ENCODE measurements at regions not wholly inside any gene's neighbourhood (a gene's known extent, or its start where the extent isn't known, plus 50 kb on each side); places are given as distances from the start of the nearest gene placed in this dataset.
"Not testable (repeated sequence)": the region's sequence is repeated elsewhere in the genome, so short reads cannot be mapped to it uniquely, and the experiment has no call there.

DNA sequence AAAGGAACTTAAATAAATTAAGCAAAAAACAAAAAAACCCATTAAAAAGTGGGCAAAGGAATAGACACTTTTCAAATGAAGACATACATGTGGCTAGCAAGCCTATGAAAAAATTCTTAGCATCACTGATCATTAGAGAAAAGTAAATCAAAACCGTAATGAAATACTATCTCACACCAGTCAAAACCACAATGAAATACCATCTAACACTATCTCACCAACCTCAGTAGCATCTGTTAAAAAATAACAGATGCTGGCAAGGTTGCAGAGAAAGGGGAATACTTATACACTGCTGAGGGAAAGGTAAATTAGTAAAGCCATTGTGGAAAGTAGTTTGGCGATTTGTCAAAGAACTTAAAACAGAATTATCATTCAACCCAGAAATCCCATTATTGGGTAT, 381.1 kb downstream of the FLRT2 start:
- no peak for DNase-seq

GRCh38 chr14:85909581-85909980, 379.6 kb downstream of the FLRT2 start:
- DNase-seq, result no peak

DNA sequence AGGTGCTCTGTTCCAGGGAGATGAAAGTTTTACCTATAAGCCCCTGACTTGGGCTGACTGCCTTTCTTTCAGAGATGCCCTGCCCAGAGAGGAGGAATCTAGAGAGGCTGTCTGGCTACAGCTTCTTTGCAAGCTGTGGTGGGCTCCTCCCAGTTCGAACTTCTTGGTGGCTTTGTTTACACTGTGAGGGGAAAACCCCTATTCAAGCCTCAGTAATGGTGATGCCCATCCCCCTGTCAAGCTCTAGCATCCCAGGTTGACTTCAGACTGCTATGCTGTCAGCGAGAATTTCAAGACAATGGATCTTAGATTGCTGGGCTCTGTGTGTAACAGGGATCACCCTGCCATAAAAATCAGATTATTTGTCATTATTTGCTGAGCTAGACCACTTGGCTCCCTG, 377.6 kb downstream of the FLRT2 start:
- DNase-seq, result no peak

DNA sequence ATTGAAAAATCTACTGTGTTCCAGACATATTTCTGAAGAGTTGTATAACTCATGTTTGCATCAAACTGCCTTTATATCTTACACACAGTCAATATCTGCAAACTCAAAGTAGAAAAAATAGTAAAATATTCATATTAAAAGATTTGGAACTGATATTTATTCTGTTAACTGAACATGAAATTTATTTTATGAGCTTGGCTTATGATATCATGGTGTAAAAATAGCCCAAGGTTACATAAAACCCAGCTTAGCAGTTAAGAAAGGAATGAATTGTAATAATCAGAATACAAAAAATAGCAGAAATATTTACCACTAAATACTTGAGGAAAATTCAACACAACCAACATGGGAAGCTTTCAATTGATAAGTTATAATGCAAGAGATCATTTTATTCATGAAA, 367.9 kb downstream of the FLRT2 start:
- DNase-seq, result no peak

DNA sequence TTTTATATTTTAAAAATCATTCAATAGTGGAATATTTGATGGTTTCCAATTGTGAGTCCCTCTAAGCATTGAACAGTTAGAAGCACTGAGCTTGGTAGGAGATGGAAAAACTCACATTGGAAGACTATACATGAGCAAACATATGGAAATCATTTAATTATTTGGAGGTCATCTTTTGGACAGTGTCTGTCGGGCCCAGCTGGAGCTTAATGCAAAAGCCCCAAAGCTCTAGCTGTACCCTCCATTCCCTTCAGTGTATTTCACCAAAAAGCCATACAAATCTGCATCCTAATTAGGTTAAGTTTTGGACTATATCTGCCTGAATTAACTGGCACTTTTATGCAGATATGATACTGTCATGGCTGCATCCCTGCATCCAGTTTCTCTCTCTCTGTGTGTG, 365.7 kb downstream of the FLRT2 start:
- DNase-seq, result no peak

DNA sequence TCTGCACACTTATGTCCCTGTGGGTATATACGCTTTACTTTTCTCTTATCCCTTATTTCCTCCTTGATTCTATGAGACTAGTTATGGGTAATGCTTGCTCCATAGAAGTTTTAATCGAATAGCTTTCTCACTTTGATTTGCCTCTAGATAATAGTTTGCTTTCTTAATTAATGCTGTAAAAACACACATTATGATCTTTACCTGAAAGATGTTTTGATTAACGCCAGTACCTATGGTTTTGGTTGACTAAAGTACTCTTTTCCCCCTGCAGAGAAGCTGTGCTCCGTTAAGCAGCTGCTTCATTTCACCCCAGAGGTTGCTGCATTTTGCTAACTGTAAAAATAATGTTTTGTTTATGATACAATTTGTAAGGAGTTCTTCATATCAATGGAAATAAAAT, 362.3 kb downstream of the FLRT2 start:
- DNase-seq, result no peak

GRCh38 chr14:85883966-85884365, 354.0 kb downstream of the FLRT2 start:
- DNase-seq, result no peak

DNA sequence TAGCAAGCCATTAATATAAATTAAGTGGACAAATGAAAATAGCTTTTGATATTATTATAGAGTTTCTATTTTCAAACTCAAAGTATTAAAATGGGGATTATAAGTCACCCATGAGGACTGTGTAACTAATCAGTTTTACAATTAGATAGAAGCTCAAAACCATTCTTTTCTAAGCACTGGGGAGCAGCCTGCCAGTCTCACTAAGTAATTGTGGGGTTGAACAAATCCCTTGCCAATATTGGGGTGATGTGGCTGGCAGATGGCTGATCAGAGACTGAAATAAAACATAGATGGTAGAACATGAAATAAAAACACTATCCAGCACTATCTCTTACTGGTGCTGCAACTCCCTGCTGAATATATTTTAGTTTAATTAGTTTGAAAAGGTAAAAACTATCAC, 353.2 kb downstream of the FLRT2 start:
- DNase-seq, result no peak

- no peak for DNase-seq
Measured at GRCh38 chr14:85881935-85882334, 352.0 kb downstream of the FLRT2 start.

DNA sequence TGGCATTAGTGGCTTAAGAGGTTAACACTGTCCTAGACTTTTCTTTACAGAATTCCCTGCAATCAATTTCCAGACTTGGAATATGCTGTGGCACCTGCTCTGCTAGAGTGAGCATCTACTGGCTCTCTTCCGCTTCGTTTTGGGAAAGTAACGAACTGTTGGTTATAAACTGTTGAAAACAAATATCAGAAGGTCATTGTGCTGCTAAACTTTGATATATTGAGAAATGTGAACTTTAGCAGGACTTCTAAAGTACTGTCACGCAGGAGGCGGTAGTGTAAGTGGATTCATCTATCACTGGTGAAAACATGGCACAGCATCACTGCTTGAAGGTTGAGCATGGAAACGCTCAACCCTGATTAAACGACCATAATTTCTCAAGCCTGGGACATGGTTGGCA, 348.9 kb downstream of the FLRT2 start:
- no peak for DNase-seq

GRCh38 chr14:85873006-85873405, 343.1 kb downstream of the FLRT2 start:
- DNase-seq, result no peak

DNA sequence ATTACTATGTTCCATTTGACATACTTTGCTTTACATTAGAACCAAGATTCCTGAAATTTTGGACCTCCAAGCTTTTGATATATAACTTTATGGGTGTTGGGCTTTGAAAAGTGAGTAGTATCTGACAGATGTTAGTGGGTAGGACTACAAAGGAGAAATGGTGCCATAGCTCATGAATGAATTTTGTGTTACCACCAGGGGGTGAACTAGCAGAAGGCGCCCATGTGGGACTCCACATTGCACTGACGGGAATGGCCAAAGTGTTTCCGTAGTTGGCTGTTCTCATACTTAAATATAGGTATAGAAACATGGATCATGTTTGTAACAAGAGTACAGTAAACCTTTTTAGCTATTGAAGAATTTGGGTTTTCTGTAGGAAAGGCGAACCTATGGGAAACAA, 337.5 kb downstream of the FLRT2 start:
- DNase-seq, result no peak

DNA sequence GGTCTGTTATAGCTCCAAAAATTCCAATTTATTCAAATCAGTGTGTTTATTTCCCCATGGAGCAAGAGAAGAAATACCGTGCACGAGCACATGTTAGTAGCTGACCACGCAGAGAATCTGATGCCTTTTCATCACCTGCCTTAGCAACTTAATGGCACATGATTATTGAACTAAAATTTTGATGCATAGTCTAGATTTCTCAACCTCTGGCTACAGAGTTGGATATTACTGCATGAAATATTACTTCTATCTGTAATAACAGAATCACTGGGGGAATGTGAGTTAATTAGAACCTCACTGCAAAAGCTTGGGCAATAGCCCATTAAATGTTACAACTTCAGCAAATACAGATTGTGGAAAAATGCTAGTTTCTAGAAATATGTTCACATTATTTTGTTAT, 335.8 kb downstream of the FLRT2 start:
- DNase-seq, result no peak

DNA sequence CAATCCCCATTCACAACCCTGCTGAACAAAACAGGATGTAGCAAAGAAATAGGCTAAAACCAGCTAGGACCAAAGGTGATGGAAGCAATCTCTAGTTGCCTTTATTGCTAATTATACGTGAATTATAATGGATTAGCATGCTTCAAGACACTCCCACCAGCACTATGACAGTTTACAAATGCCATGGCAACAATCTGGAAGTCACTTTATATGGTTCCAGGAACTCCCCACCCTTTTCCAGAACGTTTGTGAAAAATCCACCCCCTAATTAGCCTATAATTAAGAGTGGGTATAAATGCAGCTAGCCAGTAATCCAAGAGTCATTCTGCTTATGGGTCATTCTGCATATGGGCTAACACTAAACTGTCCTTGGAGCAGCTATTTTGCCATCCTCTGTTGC, 328.7 kb downstream of the FLRT2 start:
- no peak for DNase-seq

DNA sequence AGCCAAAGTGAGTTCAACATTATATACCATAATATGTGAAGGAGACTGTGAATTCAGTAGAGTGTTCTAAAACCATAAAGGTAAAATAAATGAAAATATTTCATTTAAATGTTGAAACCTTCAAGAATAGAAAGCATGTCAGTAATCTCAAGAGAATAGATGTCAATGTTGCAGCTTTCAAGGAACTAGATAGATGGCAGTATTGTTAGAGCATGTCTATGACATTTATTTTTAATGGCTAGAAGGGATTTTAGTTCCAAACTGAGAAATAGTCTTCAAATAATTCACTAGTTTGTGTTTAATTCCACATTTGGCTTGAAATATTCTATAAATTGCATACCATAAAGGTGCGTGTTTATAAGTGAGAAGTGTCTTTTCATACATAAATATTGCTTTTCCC, 326.5 kb downstream of the FLRT2 start:
- no peak for DNase-seq

DNA sequence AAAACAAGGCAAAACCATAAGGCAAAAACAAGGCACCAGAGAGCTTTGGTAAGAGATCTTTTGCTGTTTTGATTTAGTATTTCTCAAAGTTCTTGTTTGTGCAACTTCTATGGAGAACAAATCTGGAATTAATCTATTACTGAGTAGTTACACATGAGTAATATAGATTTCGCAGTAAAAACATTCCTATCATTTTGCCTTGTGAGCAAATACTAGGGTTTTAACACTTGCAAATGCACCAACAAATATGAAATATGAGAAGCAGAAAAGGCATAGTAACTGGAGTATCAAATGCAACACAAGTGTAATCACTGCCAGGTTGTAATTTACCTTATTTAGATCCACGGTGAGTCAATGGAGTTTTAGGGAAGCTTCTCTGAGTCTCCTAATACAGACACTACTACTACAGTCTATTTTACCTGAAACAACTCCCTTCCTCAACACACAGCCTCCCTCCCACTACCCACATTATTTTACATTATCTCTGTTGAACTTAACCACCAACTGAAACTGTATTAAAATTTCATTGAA, 324.1 kb downstream of the FLRT2 start:
- no peak for DNase-seq

GRCh38 chr14:85852906-85853305, 323.0 kb downstream of the FLRT2 start:
- DNase-seq, result no peak

DNA sequence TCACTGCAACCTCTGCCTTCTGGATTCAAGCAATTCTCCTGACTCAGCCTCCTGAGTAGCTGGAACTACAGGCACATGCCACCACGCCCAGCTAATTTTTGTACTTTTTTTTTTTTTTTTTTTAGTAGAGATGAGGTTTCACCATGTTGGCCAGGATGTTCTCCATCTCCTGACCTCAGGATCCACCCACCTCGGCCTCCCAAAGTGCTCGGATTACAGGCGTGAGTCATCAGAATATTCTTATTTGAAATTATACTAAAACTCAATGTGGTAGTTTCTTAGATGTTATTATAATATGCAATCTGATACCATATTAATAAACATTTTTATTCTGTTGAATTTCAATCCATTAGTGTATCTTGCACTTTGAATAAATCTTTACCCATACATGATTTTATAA, 322.2 kb downstream of the FLRT2 start:
- not testable (repeated sequence) for DNase-seq

- DNase-seq, result not testable (repeated sequence)
Measured at GRCh38 chr14:85830549-85830948, 300.6 kb downstream of the FLRT2 start.

DNA sequence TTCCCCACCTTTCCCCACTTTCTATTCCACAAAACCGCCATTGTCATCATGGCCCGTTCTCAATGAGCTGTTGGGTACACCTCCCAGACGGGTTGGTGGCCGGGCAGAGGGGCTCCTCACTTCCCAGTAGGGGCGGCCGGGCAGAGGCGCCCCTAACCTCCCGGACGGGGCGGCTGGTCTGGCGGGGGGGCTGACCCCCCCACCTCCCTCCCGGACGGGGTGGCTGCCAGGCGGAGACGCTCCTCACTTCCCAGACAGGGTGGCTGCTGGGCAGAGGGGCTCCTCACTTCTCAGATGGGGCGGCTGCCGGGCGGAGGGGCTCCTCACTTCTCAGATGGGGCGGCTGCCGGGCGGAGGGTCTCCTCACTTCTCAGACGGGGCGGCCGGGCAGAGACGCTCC, 299.7 kb downstream of the FLRT2 start:
- not testable (repeated sequence) for DNase-seq

- DNase-seq, result no peak
Measured at GRCh38 chr14:85824526-85824925, 294.6 kb downstream of the FLRT2 start.

- no peak for DNase-seq
Measured at GRCh38 chr14:85822236-85822635, 292.3 kb downstream of the FLRT2 start.

DNA sequence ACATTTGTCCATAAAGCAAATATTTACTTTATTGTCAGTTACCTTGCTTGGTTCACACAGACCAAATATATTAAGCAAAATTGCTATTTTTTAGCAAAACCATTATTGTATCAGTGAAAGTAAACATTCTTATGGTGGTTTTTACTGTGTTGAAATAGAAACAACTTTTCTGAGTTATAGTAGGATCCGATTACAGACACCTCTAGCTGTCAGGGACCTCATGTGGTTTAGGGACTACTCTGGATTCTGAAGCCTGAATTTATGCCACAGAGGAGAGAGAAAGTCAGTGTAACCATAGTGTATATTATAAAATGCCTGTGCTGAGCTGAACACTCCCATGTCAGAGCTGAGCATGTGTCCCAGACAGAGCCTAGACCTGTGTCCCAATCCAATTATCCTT, 287.5 kb downstream of the FLRT2 start:
- DNase-seq, result no peak

GRCh38 chr14:85813040-85813439, 283.1 kb downstream of the FLRT2 start:
- DNase-seq, result no peak

DNA sequence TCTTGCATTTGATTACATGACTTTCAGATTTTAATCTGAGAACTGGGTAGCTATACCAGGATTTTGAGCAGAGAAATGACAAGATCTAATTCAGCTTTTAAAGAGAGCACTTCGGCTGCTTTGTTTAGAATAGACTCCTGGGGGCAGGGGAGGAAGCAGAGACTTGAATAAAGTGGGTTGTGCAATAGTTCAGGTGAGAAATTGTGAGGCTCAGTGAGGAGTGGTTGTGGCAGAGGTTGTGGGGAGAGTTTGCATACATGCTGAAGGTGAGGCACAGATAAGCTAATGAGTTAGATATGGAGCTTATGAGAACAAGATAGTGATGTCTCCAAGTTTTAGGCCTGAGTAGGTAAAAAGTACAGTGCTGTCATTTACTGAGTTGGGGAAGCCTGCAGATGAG, 281.4 kb downstream of the FLRT2 start:
- no peak for DNase-seq

GRCh38 chr14:85799668-85800067, 269.7 kb downstream of the FLRT2 start:
- DNase-seq, result no peak

All from activated T-cell treated with anti-CD3 and anti-CD28 coated beads, Interleukin-2, amount 50 U/mL, for 48 hours (primary cell).